ENCODE measurements at regions not wholly inside any gene's neighbourhood (a gene's known extent, or its start where the extent isn't known, plus 50 kb on each side); places are given as distances from the start of the nearest gene placed in this dataset.
A peak's percentile ranks its signal among the peaks of the same experiment; 100 is the strongest.

DNA sequence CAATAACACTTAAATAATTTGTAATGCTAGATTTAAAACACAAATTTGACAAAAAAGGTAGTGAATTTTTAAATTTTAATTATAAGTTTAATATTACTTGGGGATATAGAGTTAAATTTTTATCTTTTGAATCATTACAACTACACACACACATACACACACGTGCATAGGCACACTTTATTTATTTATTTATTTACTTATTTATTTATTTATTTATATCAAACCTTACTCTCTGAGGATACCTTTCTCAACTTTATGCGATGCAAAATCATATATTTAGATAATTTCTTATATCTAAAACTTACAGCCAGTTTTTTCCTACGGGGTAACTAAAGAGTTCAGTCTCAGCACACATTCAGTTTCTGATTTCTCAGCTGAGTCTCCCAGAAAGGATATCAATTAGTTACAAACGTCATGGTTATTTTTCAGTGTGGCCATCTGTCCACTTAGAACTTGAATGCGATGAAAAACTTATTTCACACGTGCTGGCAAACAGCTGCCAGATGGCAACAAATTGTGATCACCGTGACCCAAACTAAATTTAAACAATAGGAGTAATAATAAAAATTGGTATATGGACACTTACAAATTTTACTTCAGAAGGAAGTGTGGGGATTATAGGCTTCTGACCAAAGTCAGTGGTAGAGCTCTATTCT is 683.1 kb upstream of the PRR20A start (continued):
- TF ChIP-seq, protein P1, sequence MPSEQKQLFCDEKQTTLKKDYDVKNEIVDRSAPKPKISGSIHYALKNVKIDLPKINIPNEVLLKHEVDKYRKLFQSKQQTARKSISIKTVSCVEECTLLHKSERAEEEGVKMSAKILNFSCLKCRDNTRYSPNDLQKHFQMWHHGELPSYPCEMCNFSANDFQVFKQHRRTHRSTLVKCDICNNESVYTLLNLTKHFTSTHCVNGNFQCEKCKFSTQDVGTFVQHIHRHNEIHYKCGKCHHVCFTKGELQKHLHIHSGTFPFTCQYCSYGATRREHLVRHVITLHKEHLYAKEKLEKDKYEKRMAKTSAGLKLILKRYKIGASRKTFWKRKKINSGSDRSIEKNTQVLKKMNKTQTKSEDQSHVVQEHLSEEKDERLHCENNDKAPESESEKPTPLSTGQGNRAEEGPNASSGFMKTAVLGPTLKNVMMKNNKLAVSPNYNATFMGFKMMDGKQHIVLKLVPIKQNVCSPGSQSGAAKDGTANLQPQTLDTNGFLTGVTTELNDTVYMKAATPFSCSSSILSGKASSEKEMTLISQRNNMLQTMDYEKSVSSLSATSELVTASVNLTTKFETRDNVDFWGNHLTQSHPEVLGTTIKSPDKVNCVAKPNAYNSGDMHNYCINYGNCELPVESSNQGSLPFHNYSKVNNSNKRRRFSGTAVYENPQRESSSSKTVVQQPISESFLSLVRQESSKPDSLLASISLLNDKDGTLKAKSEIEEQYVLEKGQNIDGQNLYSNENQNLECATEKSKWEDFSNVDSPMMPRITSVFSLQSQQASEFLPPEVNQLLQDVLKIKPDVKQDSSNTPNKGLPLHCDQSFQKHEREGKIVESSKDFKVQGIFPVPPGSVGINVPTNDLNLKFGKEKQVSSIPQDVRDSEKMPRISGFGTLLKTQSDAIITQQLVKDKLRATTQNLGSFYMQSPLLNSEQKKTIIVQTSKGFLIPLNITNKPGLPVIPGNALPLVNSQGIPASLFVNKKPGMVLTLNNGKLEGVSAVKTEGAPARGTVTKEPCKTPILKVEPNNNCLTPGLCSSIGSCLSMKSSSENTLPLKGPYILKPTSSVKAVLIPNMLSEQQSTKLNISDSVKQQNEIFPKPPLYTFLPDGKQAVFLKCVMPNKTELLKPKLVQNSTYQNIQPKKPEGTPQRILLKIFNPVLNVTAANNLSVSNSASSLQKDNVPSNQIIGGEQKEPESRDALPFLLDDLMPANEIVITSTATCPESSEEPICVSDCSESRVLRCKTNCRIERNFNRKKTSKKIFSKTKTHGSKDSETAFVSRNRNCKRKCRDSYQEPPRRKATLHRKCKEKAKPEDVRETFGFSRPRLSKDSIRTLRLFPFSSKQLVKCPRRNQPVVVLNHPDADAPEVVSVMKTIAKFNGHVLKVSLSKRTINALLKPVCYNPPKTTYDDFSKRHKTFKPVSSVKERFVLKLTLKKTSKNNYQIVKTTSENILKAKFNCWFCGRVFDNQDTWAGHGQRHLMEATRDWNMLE (tag by site-specific recombination; conservative IDR thresholded peaks at IDR 0.05; ENCODE audit: low read depth), result peak; percentile 55
- peak; percentile 63 for TF ChIP-seq ZNF394 (tag by site-specific recombination; IDR thresholded peaks at IDR 0.05; ENCODE audit: borderline replicate concordance)
- TF ChIP-seq SCRT1 (tag by site-specific recombination; IDR thresholded peaks at IDR 0.05; ENCODE audit: borderline replicate concordance), result no peak
- no peak for TF ChIP-seq ZXDB (tag by site-specific recombination; IDR thresholded peaks at IDR 0.05)
- TF ChIP-seq GLIS2 (tag by site-specific recombination; IDR thresholded peaks at IDR 0.05), result no peak
- no peak for TF ChIP-seq ZNF416 (tag by site-specific recombination; IDR thresholded peaks at IDR 0.05)
- no peak for TF ChIP-seq RBAK (tag by site-specific recombination; IDR thresholded peaks at IDR 0.05)
- no peak for TF ChIP-seq ZNF510 (tag by site-specific recombination; IDR thresholded peaks at IDR 0.05; ENCODE audit: insufficient replicate concordance)
- no peak for TF ChIP-seq ZNF791 (tag by site-specific recombination; IDR thresholded peaks at IDR 0.05)
- TF ChIP-seq ZNF202 (tag by site-specific recombination; IDR thresholded peaks at IDR 0.05; ENCODE audit: borderline replicate concordance), result peak; percentile 72
- TF ChIP-seq ZBTB1 (tag by site-specific recombination; IDR thresholded peaks at IDR 0.05), result no peak
- TF ChIP-seq SP2 (tag by site-specific recombination; IDR thresholded peaks at IDR 0.05), result no peak
- no peak for TF ChIP-seq ZNF350 (tag by site-specific recombination; IDR thresholded peaks at IDR 0.05)

DNA sequence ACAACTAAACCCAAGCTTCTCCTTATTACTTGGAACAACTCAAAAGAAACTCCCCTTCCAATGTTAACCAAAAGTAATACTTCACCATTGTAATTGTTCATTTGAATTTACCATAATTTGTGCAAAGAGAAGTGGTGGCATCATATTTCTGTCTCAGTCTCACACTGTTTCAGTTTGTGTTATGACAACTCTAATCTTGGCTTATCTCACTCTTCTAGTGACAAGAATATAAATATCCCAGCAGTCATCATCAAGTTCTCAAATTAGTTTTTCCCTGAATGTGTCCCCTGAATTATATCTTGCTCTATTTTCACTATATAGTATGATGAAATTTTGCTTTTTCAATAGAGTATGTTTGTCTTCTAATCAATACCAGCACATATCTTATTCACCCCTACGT is 681.4 kb upstream of the PRR20A start:
- ChIA-PET POLR2A (no interaction called here), CTCF (no interaction called here)
- Histone ChIP-seq H3K27ac (ENCODE audit: extremely low read depth, low read depth, low read length) (no peak overlapping the region), H3K4me3 (ENCODE audit: low read depth, low read length) (no peak overlapping the region), H3K36me3 (ENCODE audit: control insufficient read depth in 2 of 2, insufficient read depth in 1 of 2, low read length in 2 of 2) (no peaks in the 10 kb centered on the region), H3K9me3 (ENCODE audit: control insufficient read depth, insufficient read depth, low read depth, low read length) (no peaks in the 10 kb centered on the region), H3K4me1 (ENCODE audit: control insufficient read depth, insufficient read depth, low read length) (no peaks in the 10 kb centered on the region)
- no peak for TF ChIP-seq OSR2 (tag by site-specific recombination; IDR thresholded peaks at IDR 0.05)

DNA sequence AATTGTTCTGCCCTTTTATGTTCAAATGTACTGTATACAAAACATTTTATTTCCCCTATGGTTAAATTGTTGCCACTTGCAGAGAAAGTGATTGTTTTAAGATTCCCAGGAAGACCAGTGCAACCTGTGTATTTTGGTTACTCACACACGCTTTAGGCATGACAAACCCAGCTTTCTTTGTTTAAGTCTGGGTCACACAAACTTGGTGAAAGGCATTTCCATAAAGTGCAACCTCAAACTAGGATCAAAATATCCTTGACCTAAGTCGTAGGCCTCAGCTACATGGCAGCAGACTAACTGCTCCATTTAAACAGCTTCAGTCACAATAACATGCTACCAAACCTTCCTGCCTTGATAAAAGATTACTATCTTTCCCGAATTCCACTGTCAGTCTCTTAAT is 639.0 kb upstream of the PRR20A start:
- ChIA-PET POLR2A (no interaction called here), CTCF (no interaction called here)
- Histone ChIP-seq H3K27ac (ENCODE audit: extremely low read depth, low read depth, low read length) (no peak overlapping the region), H3K4me1 (ENCODE audit: control insufficient read depth, insufficient read depth, low read length) (no peaks in the 10 kb centered on the region), H3K9me3 (ENCODE audit: control insufficient read depth, insufficient read depth, low read depth, low read length) (no peaks in the 10 kb centered on the region), H3K4me3 (ENCODE audit: low read depth, low read length) (no peak overlapping the region), H3K36me3 (ENCODE audit: control insufficient read depth in 2 of 2, insufficient read depth in 1 of 2, low read length in 2 of 2) (no peaks in the 10 kb centered on the region)
- TF ChIP-seq ZNF366 (tag by site-specific recombination; conservative IDR thresholded peaks at IDR 0.05), result no peak
- no peak for TF ChIP-seq ZNF624 (tag by site-specific recombination; IDR thresholded peaks at IDR 0.05)
- TF ChIP-seq ZNF112 (tag by site-specific recombination; IDR thresholded peaks at IDR 0.05), result no peak
- no peak for TF ChIP-seq KLF9 (tag by site-specific recombination; IDR thresholded peaks at IDR 0.05; ENCODE audit: low read depth)
- no peak for TF ChIP-seq ZNF654 (tag by site-specific recombination; IDR thresholded peaks at IDR 0.05; ENCODE audit: low read depth)
- TF ChIP-seq ZSCAN30 (tag by site-specific recombination; IDR thresholded peaks at IDR 0.05), result no peak
- no peak for TF ChIP-seq ZSCAN23 (tag by site-specific recombination; IDR thresholded peaks at IDR 0.05)
- no peak for TF ChIP-seq ZEB2 (tag by site-specific recombination; IDR thresholded peaks at IDR 0.05)
- TF ChIP-seq ZNF324 (tag by site-specific recombination; IDR thresholded peaks at IDR 0.05), result no peak
- TF ChIP-seq, protein P2, sequence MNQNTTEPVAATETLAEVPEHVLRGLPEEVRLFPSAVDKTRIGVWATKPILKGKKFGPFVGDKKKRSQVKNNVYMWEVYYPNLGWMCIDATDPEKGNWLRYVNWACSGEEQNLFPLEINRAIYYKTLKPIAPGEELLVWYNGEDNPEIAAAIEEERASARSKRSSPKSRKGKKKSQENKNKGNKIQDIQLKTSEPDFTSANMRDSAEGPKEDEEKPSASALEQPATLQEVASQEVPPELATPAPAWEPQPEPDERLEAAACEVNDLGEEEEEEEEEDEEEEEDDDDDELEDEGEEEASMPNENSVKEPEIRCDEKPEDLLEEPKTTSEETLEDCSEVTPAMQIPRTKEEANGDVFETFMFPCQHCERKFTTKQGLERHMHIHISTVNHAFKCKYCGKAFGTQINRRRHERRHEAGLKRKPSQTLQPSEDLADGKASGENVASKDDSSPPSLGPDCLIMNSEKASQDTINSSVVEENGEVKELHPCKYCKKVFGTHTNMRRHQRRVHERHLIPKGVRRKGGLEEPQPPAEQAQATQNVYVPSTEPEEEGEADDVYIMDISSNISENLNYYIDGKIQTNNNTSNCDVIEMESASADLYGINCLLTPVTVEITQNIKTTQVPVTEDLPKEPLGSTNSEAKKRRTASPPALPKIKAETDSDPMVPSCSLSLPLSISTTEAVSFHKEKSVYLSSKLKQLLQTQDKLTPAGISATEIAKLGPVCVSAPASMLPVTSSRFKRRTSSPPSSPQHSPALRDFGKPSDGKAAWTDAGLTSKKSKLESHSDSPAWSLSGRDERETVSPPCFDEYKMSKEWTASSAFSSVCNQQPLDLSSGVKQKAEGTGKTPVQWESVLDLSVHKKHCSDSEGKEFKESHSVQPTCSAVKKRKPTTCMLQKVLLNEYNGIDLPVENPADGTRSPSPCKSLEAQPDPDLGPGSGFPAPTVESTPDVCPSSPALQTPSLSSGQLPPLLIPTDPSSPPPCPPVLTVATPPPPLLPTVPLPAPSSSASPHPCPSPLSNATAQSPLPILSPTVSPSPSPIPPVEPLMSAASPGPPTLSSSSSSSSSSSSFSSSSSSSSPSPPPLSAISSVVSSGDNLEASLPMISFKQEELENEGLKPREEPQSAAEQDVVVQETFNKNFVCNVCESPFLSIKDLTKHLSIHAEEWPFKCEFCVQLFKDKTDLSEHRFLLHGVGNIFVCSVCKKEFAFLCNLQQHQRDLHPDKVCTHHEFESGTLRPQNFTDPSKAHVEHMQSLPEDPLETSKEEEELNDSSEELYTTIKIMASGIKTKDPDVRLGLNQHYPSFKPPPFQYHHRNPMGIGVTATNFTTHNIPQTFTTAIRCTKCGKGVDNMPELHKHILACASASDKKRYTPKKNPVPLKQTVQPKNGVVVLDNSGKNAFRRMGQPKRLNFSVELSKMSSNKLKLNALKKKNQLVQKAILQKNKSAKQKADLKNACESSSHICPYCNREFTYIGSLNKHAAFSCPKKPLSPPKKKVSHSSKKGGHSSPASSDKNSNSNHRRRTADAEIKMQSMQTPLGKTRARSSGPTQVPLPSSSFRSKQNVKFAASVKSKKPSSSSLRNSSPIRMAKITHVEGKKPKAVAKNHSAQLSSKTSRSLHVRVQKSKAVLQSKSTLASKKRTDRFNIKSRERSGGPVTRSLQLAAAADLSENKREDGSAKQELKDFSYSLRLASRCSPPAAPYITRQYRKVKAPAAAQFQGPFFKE (tag by site-specific recombination; IDR thresholded peaks at IDR 0.05; ENCODE audit: borderline replicate concordance), result no peak
- no peak for TF ChIP-seq ZBTB8A (tag by site-specific recombination; IDR thresholded peaks at IDR 0.05)
